PC-3 (cell line): ENCODE measurements at regions not wholly inside any gene's neighbourhood (a gene's known extent, or its start where the extent isn't known, plus 50 kb on each side); places are given as distances from the start of the nearest gene placed in this dataset.

ENCODE experiments used
- ATAC-seq: fragments of 200-7000 bp; cut with Tn5 transposase; 2 replicates; pipeline ENCODE4 v1.9.1; 2020; ENCODE audit warnings: mild to moderate bottlenecking, moderate library complexity
- BruUV-seq: library from RNA; stranded (reverse); fragments of 400-500 nt; replicated peaks from 2 replicates; lab custom pipeline; 2021; lab: Mats Ljungman, UMichigan
- CTCF ChIA-PET: fragments of 300-600 bp; sonication (Branson Sonifier 250); formaldehyde crosslinking; loops from one replicate; lab custom pipeline; 2022; ENCODE audit warnings: antibody characterized with exemption; lab: Charles Lee
- POLR2A ChIA-PET: fragments of 300-600 bp; sonication (Branson Sonifier 250); formaldehyde crosslinking; loops from one replicate; lab custom pipeline; 2022; ENCODE audit warnings: antibody characterized with exemption; ENCODE audit not compliant: unreplicated experiment; lab: Charles Lee
- DNase-seq: peaks from one replicate; pipeline ENCODE4 v3.0.0-alpha.2; 2015
- H2AFZ ChIP-seq: fragments of 300-600 bp; sonication (generic); 2 replicates; pipeline ENCODE4 v1.6.0; 2016; ENCODE audit warnings: antibody characterized with exemption, low read length
- H3F3A ChIP-seq: fragments of 300-600 bp; sonication (generic); one replicate; pipeline ENCODE4 v1.6.0; 2017; ENCODE audit warnings: antibody characterized with exemption, low read length, control low read depth, mild to moderate bottlenecking; ENCODE audit not compliant: unreplicated experiment
- H3K27ac ChIP-seq: fragments of 300-600 bp; sonication (generic); 2 replicates; pipeline ENCODE4 v1.5.1; 2016; ENCODE audit warnings: mild to moderate bottlenecking, low read length
- H3K27me3 ChIP-seq: fragments of 300-600 bp; sonication (generic); 2 replicates; pipeline ENCODE4 v1.6.1; 2016; ENCODE audit warnings: low read length, mixed read lengths
- H3K36me3 ChIP-seq: fragments of 300-600 bp; sonication (generic); 2 replicates; pipeline ENCODE4 v1.6.1; 2016; ENCODE audit warnings: low read depth, mixed run types, low read length, mixed read lengths
- H3K4me1 ChIP-seq: fragments of 300-600 bp; sonication (generic); 2 replicates; pipeline ENCODE4 v1.5.1; 2016; ENCODE audit warnings: low read length; ENCODE audit not compliant: insufficient read depth
- H3K4me2 ChIP-seq: fragments of 300-600 bp; sonication (generic); 2 replicates; pipeline ENCODE4 v1.6.0; 2016; ENCODE audit warnings: low read length
- H3K4me3 ChIP-seq: fragments of 300-600 bp; sonication (generic); 2 replicates; pipeline ENCODE4 v1.5.1; 2016; ENCODE audit warnings: mild to moderate bottlenecking, low read length, mixed read lengths
- H3K79me2 ChIP-seq: fragments of 300-600 bp; sonication (generic); 2 replicates; pipeline ENCODE4 v1.6.1; 2017; ENCODE audit warnings: low read length, mixed read lengths
- H3K9ac ChIP-seq: fragments of 300-600 bp; sonication (generic); 2 replicates; pipeline ENCODE4 v1.6.0; 2016; ENCODE audit warnings: mild to moderate bottlenecking, low read length
- H3K9me2 ChIP-seq: fragments of 300-600 bp; sonication (generic); replicated peaks from 2 replicates; pipeline ENCODE4 v1.6.1; 2016; ENCODE audit warnings: mixed run types, low read length, mixed read lengths
- H3K9me3 ChIP-seq: fragments of 300-600 bp; sonication (generic); 2 replicates; pipeline ENCODE4 v1.6.1; 2016; ENCODE audit warnings: low read length, mixed read lengths
- H4K20me1 ChIP-seq: fragments of 300-600 bp; sonication (generic); 2 replicates; pipeline ENCODE4 v1.6.1; 2016; ENCODE audit warnings: low read length, mixed read lengths
- EZH2 ChIP-seq: fragments of 300-600 bp; sonication (generic); IDR thresholded peaks from one replicate; pipeline ENCODE4 v1.6.1; 2017; ENCODE audit warnings: antibody characterized with exemption, mild to moderate bottlenecking, low read length; ENCODE audit not compliant: unreplicated experiment
- EZH2phosphoT487 ChIP-seq: fragments of 300-600 bp; sonication (generic); IDR thresholded peaks from 2 replicates; pipeline ENCODE4 v1.6.1; 2018; ENCODE audit warnings: mild to moderate bottlenecking, antibody characterized with exemption, low read length, borderline replicate concordance
- intact Hi-C: fragments of 100-400 bp; cut with micrococcal nuclease; formaldehyde crosslinking; loops from 2 replicates; pipeline ENCODE4 v1.9.0; 2023
- TF ChIP-seq, protein P1 (sequence below): fragments of 300-600 bp; sonication (generic); conservative IDR thresholded peaks from 2 replicates; pipeline ENCODE4 v1.5.1; 2017; ENCODE audit warnings: antibody characterized with exemption, low read depth, mild to moderate bottlenecking, low read length

DNA sequence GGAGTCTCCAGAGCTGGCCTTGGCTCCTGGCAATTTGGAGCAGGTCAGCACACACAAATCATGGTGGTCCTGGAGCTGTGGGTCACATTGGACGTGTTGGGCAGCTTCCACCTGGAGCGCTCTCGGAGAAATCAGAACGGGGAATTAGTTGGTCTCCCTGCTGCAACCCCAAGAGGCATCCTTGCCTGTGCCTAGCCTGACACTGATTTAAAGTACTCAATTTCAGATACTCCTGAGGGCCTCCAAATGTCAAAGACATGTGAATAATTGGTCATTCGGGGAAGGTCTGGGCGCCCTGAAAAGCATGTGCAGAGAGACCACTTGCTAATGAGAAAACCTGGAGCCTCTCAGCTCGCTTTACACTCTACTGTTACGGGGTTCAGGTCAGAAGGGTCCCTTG lies 145.5 kb upstream of the AGAP1 start:
- H3K4me2 ChIP-seq, result peak overlapping the region; percentile 21; the same call in 1 of the 2 replicates
- ChIA-PET POLR2A (no interaction called here), CTCF (interaction anchor here (0.7 kb wide), 1 partner anchor 247 kb away, joined by 3 read pairs; no protein-coding TSS in a partner anchor)
- no peaks in the 10 kb centered on the region for H3K79me2 ChIP-seq
- DNase-seq (no peak), ATAC-seq (no peak)
- no peak overlapping the region for H3K9ac ChIP-seq
- BruUV-seq, result no TSS peak
- no peak overlapping the region for H3K4me3 ChIP-seq
- no peaks in the 10 kb centered on the region for H3F3A ChIP-seq
- H3K4me1 ChIP-seq, result peaks cover 17% of the 10 kb centered on the region
- H4K20me1 ChIP-seq, result no peaks in the 10 kb centered on the region
- peak overlapping the region; percentile 58 for H3K27ac ChIP-seq
- no peaks in the 10 kb centered on the region for H3K9me2 ChIP-seq
- no peak overlapping the region for H2AFZ ChIP-seq
- H3K36me3 ChIP-seq, result no peaks in the 10 kb centered on the region
- intact Hi-C loops, result no loop called here
- H3K9me3 ChIP-seq, result no peaks in the 10 kb centered on the region
- TF ChIP-seq, protein P1, sequence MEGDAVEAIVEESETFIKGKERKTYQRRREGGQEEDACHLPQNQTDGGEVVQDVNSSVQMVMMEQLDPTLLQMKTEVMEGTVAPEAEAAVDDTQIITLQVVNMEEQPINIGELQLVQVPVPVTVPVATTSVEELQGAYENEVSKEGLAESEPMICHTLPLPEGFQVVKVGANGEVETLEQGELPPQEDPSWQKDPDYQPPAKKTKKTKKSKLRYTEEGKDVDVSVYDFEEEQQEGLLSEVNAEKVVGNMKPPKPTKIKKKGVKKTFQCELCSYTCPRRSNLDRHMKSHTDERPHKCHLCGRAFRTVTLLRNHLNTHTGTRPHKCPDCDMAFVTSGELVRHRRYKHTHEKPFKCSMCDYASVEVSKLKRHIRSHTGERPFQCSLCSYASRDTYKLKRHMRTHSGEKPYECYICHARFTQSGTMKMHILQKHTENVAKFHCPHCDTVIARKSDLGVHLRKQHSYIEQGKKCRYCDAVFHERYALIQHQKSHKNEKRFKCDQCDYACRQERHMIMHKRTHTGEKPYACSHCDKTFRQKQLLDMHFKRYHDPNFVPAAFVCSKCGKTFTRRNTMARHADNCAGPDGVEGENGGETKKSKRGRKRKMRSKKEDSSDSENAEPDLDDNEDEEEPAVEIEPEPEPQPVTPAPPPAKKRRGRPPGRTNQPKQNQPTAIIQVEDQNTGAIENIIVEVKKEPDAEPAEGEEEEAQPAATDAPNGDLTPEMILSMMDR, result no peak
- TF ChIP-seq EZH2phosphoT487, result no peak
- TF ChIP-seq EZH2, result no peak
- H3K27me3 ChIP-seq, result no peaks in the 10 kb centered on the region

DNA sequence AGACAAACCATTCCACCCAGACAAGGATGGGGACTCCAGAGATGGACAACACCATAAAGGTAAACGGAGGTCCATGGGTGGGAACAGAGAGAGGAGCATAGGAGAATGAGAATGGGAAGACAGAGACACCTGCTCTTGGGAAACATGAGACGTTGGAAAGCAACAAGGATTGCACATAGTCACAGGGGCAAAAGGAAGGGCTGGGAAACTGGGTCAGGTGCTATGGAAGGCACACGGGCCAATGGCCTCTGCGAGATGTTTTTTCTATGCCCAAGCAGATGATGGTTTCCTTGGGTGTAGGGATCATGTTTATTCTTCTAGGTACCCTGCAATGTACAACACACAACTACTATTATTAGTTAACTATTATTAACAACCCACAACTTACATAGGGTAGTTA lies 143.6 kb upstream of the AGAP1 start:
- BruUV-seq, result no TSS peak
- no peaks in the 10 kb centered on the region for H3K9me2 ChIP-seq
- ATAC-seq (no peak), DNase-seq (no peak)
- H3K36me3 ChIP-seq, result no peaks in the 10 kb centered on the region
- no peak overlapping the region for H2AFZ ChIP-seq
- intact Hi-C loops, result no loop called here
- no peak overlapping the region for H3K4me2 ChIP-seq
- TF ChIP-seq EZH2phosphoT487 (no peak), EZH2 (no peak)
- TF ChIP-seq, protein P1, result no peak
- no peak overlapping the region for H3K4me3 ChIP-seq
- POLR2A ChIA-PET, result no interaction called here
- peaks cover 17% of the 10 kb centered on the region for H3K4me1 ChIP-seq
- H3K9ac ChIP-seq, result no peak overlapping the region
- no peaks in the 10 kb centered on the region for H3K79me2 ChIP-seq
- CTCF ChIA-PET, result no interaction called here
- H3F3A ChIP-seq, result no peaks in the 10 kb centered on the region
- H3K9me3 ChIP-seq, result no peaks in the 10 kb centered on the region
- no peak overlapping the region for H3K27ac ChIP-seq
- H4K20me1 ChIP-seq, result no peaks in the 10 kb centered on the region
- no peaks in the 10 kb centered on the region for H3K27me3 ChIP-seq

GRCh38 chr2:235352541-235352940 lies 141.3 kb upstream of the AGAP1 start:
- intact Hi-C loops, result no loop called here
- CTCF ChIA-PET, result no interaction called here

More at GRCh38 chr2:235352541-235352940, 141.3 kb upstream of the AGAP1 start:
- H3K9me2 ChIP-seq, result no peaks in the 10 kb centered on the region
- BruUV-seq, result no TSS peak
- H3K9me3 ChIP-seq, result no peaks in the 10 kb centered on the region
- peaks cover 11% of the 10 kb centered on the region for H3K4me1 ChIP-seq
- H3K36me3 ChIP-seq, result no peaks in the 10 kb centered on the region
- no peak overlapping the region for H3K4me3 ChIP-seq
- TF ChIP-seq, protein P1, result no peak
- TF ChIP-seq EZH2phosphoT487 (no peak), EZH2 (no peak)
- ATAC-seq (no peak), DNase-seq (no peak)
- H3F3A ChIP-seq, result no peaks in the 10 kb centered on the region
- H4K20me1 ChIP-seq, result no peaks in the 10 kb centered on the region
- H3K27ac ChIP-seq, result no peak overlapping the region
- H3K4me2 ChIP-seq, result no peak overlapping the region
- H3K27me3 ChIP-seq, result no peaks in the 10 kb centered on the region
- no peak overlapping the region for H2AFZ ChIP-seq
- no peaks in the 10 kb centered on the region for H3K79me2 ChIP-seq
- POLR2A ChIA-PET, result no interaction called here
- H3K9ac ChIP-seq, result no peak overlapping the region
